NOMO-1 (cell line): ENCODE measurements at regions not wholly inside any gene's neighbourhood (a gene's known extent, or its start where the extent isn't known, plus 50 kb on each side); places are given as distances from the start of the nearest gene placed in this dataset.

Experiments
- DNase-seq, 2 experiments: peaks; one replicate each; lab custom pipeline; 2025; ENCODE audit not compliant: unreplicated experiment in 2 of 2; lab: John Stamatoyannopoulos, UW

GRCh38 chr17:56735842-56736241 is 97.9 kb downstream of the C17orf67 start:
- no peak for DNase-seq

- DNase-seq: no peak
These were observed 96.1 kb downstream of the C17orf67 start for GRCh38 chr17:56737421-56738161.

- DNase-seq: no peak
These were observed 94.3 kb downstream of the C17orf67 start for GRCh38 chr17:56739376-56739775.

- no peak for DNase-seq
These were observed 93.9 kb downstream of the C17orf67 start for GRCh38 chr17:56739776-56740175.

GRCh38 chr17:56740481-56740880 is 93.2 kb downstream of the C17orf67 start:
- no peak for DNase-seq
